GM21515 (cell line): ENCODE measurements at regions not wholly inside any gene's neighbourhood (a gene's known extent, or its start where the extent isn't known, plus 50 kb on each side); places are given as distances from the start of the nearest gene placed in this dataset.

Experiments used
- ATAC-seq: cut with Tn5 transposase; IDR thresholded peaks from one replicate; pipeline ENCODE4 v1.9.1; 2021; ENCODE audit not compliant: unreplicated experiment

- no peak for ATAC-seq
Observed at GRCh38 chr1:37238364-37239224, 204.3 kb upstream of the GRIK3 start.

- ATAC-seq = no peak
Observed at GRCh38 chr1:37239225-37239740, 205.0 kb upstream of the GRIK3 start.

GRCh38 chr1:37240897-37241296 lies 206.6 kb upstream of the GRIK3 start:
- ATAC-seq = no peak

- ATAC-seq = no peak
Observed at GRCh38 chr1:37242501-37242900, 208.2 kb upstream of the GRIK3 start.

GRCh38 chr1:37243368-37244082 lies 209.2 kb upstream of the GRIK3 start:
- ATAC-seq = no peak

GRCh38 chr1:37244083-37244480 lies 209.8 kb upstream of the GRIK3 start:
- no peak for ATAC-seq

- no peak for ATAC-seq
Observed at GRCh38 chr1:37244815-37245214, 210.5 kb upstream of the GRIK3 start.

- no peak for ATAC-seq
Observed at GRCh38 chr1:37246631-37247030, 212.3 kb upstream of the GRIK3 start.

GRCh38 chr1:37250371-37250770 lies 216.1 kb upstream of the GRIK3 start:
- no peak for ATAC-seq

- ATAC-seq = no peak
Observed at GRCh38 chr1:37255136-37255795, 219.1 kb upstream of the ZC3H12A start.

GRCh38 chr1:37255868-37256267 lies 218.5 kb upstream of the ZC3H12A start:
- no peak for ATAC-seq

- no peak for ATAC-seq
Observed at GRCh38 chr1:37257646-37258045, 216.7 kb upstream of the ZC3H12A start.

GRCh38 chr1:37258068-37258467 lies 216.3 kb upstream of the ZC3H12A start:
- no peak for ATAC-seq

GRCh38 chr1:37259019-37259418 lies 215.4 kb upstream of the ZC3H12A start:
- no peak for ATAC-seq

- no peak for ATAC-seq
Observed at GRCh38 chr1:37261129-37261528, 213.3 kb upstream of the ZC3H12A start.

- ATAC-seq = no peak
Observed at GRCh38 chr1:37262439-37263170, 211.8 kb upstream of the ZC3H12A start.

GRCh38 chr1:37265156-37265555 lies 209.2 kb upstream of the ZC3H12A start:
- ATAC-seq = no peak

- no peak for ATAC-seq
Observed at GRCh38 chr1:37265786-37266667, 208.4 kb upstream of the ZC3H12A start.

- no peak for ATAC-seq
Observed at GRCh38 chr1:37267111-37267835, 207.1 kb upstream of the ZC3H12A start.
